HCT116 (cell line): ENCODE measurements at regions not wholly inside any gene's neighbourhood (a gene's known extent, or its start where the extent isn't known, plus 50 kb on each side); places are given as distances from the start of the nearest gene placed in this dataset.

ENCODE experiments used
- ATAC-seq: fragments of 200-7000 bp; cut with Tn5 transposase; 2 replicates; pipeline ENCODE4 v1.9.1; 2020; ENCODE audit warnings: mild to moderate bottlenecking, moderate library complexity
- BruUV-seq: library from RNA; stranded (reverse); fragments of 400-500 nt; replicated peaks from 2 replicates; lab custom pipeline; 2021; lab: Mats Ljungman, UMichigan
- CTCF ChIA-PET: fragments of 300-600 bp; sonication (Branson Sonifier 250); formaldehyde crosslinking; loops from one replicate; lab custom pipeline; 2021; ENCODE audit warnings: antibody characterized with exemption; lab: Charles Lee
- POLR2A ChIA-PET: fragments of 300-600, 350-600 bp; sonication (Branson Sonifier 250); formaldehyde crosslinking; loops from one replicate; lab custom pipeline; 2021; ENCODE audit warnings: antibody characterized with exemption; lab: Charles Lee
- RAD21 ChIA-PET, 2 experiments: fragments of 300-600 bp; sonication (Branson Sonifier 250); formaldehyde crosslinking; loops; one replicate each; lab custom pipeline; 2023; ENCODE audit warnings: low total read pairs in 2 of 2; ENCODE audit not compliant: uncharacterized antibody in 2 of 2, unreplicated experiment in 2 of 2, low non-redundant PET in 1 of 2; lab: Charles Lee
- DNase-seq: peaks from one replicate; pipeline ENCODE4 v3.0.0-alpha.2; 2010; ENCODE audit warnings: low read depth, low spot score
- H2AFZ ChIP-seq: fragments of 200-600 bp; shearing (Covaris generic), sonication (generic); 2 replicates; pipeline ENCODE4 v1.6.1; 2017; ENCODE audit warnings: low read depth, mixed run types, mixed read lengths, antibody characterized with exemption, low read length; ENCODE audit not compliant: poor library complexity, severe bottlenecking
- H3K27ac ChIP-seq: 2 replicates; pipeline ENCODE4 v1.5.1; 2012; ENCODE audit warnings: low read depth, low read length
- H3K27me3 ChIP-seq: fragments of 200-600 bp; sonication (generic); 2 replicates; pipeline ENCODE4 v1.6.1; 2016; ENCODE audit warnings: mixed run types, low read length, mixed read lengths; ENCODE audit not compliant: insufficient read depth
- H3K36me3 ChIP-seq, 2 experiments: fragments of 200-500 bp in 1 of 2; fragments of 200-600 bp in 1 of 2; sonication (Bioruptor generic) in 1 of 2; sonication (generic) in 1 of 2; 2 replicates each; pipeline versions ENCODE4 v1.5.1 to v1.6.1; 2014 to 2016; ENCODE audit warnings: low read length in 2 of 2, inconsistent platforms in 1 of 2, mixed read lengths in 1 of 2, mixed run types in 1 of 2; ENCODE audit not compliant: insufficient read depth in 2 of 2, control insufficient read depth in 1 of 2
- H3K4me1 ChIP-seq, 2 experiments: fragments of 200-600 bp in 1 of 2; sonication (generic) in 1 of 2; 2 replicates each; pipeline versions ENCODE4 v1.5.1 to v1.6.1; 2012 to 2017; ENCODE audit warnings: low read length in 2 of 2, inconsistent platforms in 1 of 2, mild to moderate bottlenecking in 1 of 2, mixed read lengths in 1 of 2, mixed run types in 1 of 2, moderate library complexity in 1 of 2; ENCODE audit not compliant: insufficient read depth in 2 of 2, control insufficient read depth in 1 of 2
- H3K4me2 ChIP-seq: fragments of 200-600 bp; sonication (generic); 2 replicates; pipeline ENCODE4 v1.6.1; 2017; ENCODE audit warnings: mixed run types, low read length, mixed read lengths
- H3K4me3 ChIP-seq, 2 experiments: fragments of 200-600 bp in 1 of 2; sonication (generic) in 1 of 2; replicated peaks in 1 of 2; 2 replicates each; pipeline ENCODE4 v1.5.1; 2011 to 2016; ENCODE audit warnings: low read length in 2 of 2, control low read depth in 1 of 2, low read depth in 1 of 2, mild to moderate bottlenecking in 1 of 2, mixed read lengths in 1 of 2, mixed run types in 1 of 2
- H3K79me2 ChIP-seq: fragments of 200-600 bp; sonication (generic); 2 replicates; pipeline ENCODE4 v1.6.1; 2017; ENCODE audit warnings: mild to moderate bottlenecking, mixed run types, low read length, moderate library complexity, mixed read lengths; ENCODE audit not compliant: insufficient read depth
- H3K9ac ChIP-seq: fragments of 200-600 bp; sonication (generic); 2 replicates; pipeline ENCODE4 v1.6.1; 2016; ENCODE audit warnings: low read length, mixed read lengths
- H3K9me2 ChIP-seq: fragments of 200-600 bp; sonication (generic), shearing (Covaris generic); 2 replicates; pipeline ENCODE4 v1.6.1; 2017; ENCODE audit warnings: mixed run types, mild to moderate bottlenecking, moderate library complexity; ENCODE audit not compliant: insufficient read depth
- H3K9me3 ChIP-seq, 2 experiments: fragments of 200-500 bp in 1 of 2; fragments of 200-600 bp in 1 of 2; sonication (Bioruptor generic) in 1 of 2; sonication (generic) in 1 of 2; 2 replicates each; pipeline ENCODE4 v1.6.1; 2014 to 2017; ENCODE audit warnings: low read length in 2 of 2, mixed read lengths in 2 of 2, inconsistent platforms in 1 of 2, low read depth in 1 of 2, mild to moderate bottlenecking in 1 of 2, mixed run types in 1 of 2, moderate library complexity in 1 of 2; ENCODE audit not compliant: control insufficient read depth in 1 of 2, insufficient read depth in 1 of 2
- H4K20me1 ChIP-seq: fragments of 200-600 bp; sonication (generic), shearing (Covaris generic); 2 replicates; pipeline ENCODE4 v1.6.1; 2017; ENCODE audit warnings: mixed run types, mild to moderate bottlenecking, moderate library complexity; ENCODE audit not compliant: insufficient read depth
- CBX3 ChIP-seq: IDR thresholded peaks from 2 replicates; pipeline ENCODE4 v1.6.1; 2012; ENCODE audit warnings: low read depth
- CEBPB ChIP-seq: IDR thresholded peaks from 2 replicates; pipeline ENCODE4 v1.6.1; 2012; ENCODE audit warnings: low read depth
- EGR1 ChIP-seq: IDR thresholded peaks from 2 replicates; pipeline ENCODE4 v1.6.1; 2012; ENCODE audit warnings: low read depth
- ELF1 ChIP-seq: IDR thresholded peaks from 2 replicates; pipeline ENCODE4 v1.6.1; 2012; ENCODE audit warnings: low read depth, borderline replicate concordance
- EZH2 ChIP-seq: fragments of 200-600 bp; sonication (generic); IDR thresholded peaks from 2 replicates; pipeline ENCODE4 v1.6.1; 2017; ENCODE audit warnings: antibody characterized with exemption, mixed run types
- EZH2phosphoT487 ChIP-seq: fragments of 200-600 bp; IDR thresholded peaks from 2 replicates; pipeline ENCODE4 v1.6.1; 2018; ENCODE audit warnings: antibody characterized with exemption, borderline replicate concordance
- JUND ChIP-seq: IDR thresholded peaks from 2 replicates; pipeline ENCODE4 v1.6.1; 2012
- MAX ChIP-seq: IDR thresholded peaks from 2 replicates; pipeline ENCODE4 v1.6.1; 2012
- POLR2AphosphoS5 ChIP-seq: IDR thresholded peaks from 2 replicates; pipeline ENCODE4 v1.6.1; 2011; ENCODE audit warnings: mild to moderate bottlenecking, low read depth, low read length, moderate library complexity
- RAD21 ChIP-seq: IDR thresholded peaks from 2 replicates; pipeline ENCODE4 v1.6.1; 2012; ENCODE audit warnings: low read depth, mild to moderate bottlenecking
- REST ChIP-seq: IDR thresholded peaks from 2 replicates; pipeline ENCODE4 v1.6.1; 2012; ENCODE audit warnings: low read depth
- SRF ChIP-seq: IDR thresholded peaks from 2 replicates; pipeline ENCODE4 v1.6.1; 2012; ENCODE audit warnings: low read depth
- TCF7L2 ChIP-seq: IDR thresholded peaks from 2 replicates; pipeline ENCODE4 v1.7.0; 2011; ENCODE audit warnings: borderline replicate concordance, inconsistent platforms; ENCODE audit not compliant: insufficient read depth, insufficient read length; ENCODE audit errors: extremely low read depth
- YY1 ChIP-seq: IDR thresholded peaks from 2 replicates; pipeline ENCODE4 v1.6.1; 2011; ENCODE audit warnings: low read length, low read depth, moderate library complexity, mild to moderate bottlenecking; ENCODE audit not compliant: insufficient replicate concordance; ENCODE audit errors: extremely low read depth
- ZFX ChIP-seq: fragments of 450-650 bp; IDR thresholded peaks from 2 replicates; pipeline ENCODE4 v1.6.1; 2017
- ZNF274 ChIP-seq: fragments of 200-500 bp; sonication (Bioruptor generic); IDR thresholded peaks from 2 replicates; pipeline ENCODE4 v1.6.1; 2014; ENCODE audit warnings: mild to moderate bottlenecking, low read depth, low read length, inconsistent platforms
- intact Hi-C: fragments of 100-400 bp; cut with micrococcal nuclease; formaldehyde crosslinking; loops from 2 replicates; pipeline ENCODE4 v1.10.0; 2022
- TF ChIP-seq, protein P1 (sequence below), 3 experiments: fragments of 200-600 bp in 1 of 3; sonication (generic) in 1 of 3; IDR thresholded peaks in 2 of 3; conservative IDR thresholded peaks in 1 of 3; 2 replicates each; pipeline ENCODE4 v1.5.1; 2012 to 2017; ENCODE audit warnings: low read depth in 2 of 3, low read length in 2 of 3, antibody characterized with exemption in 1 of 3, borderline replicate concordance in 1 of 3, control low read depth in 1 of 3, mild to moderate bottlenecking in 1 of 3, mixed read lengths in 1 of 3, mixed run types in 1 of 3, moderate library complexity in 1 of 3; ENCODE audit not compliant: insufficient read depth in 1 of 3
- TF ChIP-seq, protein P2 (sequence below): IDR thresholded peaks from 2 replicates; pipeline ENCODE4 v1.6.1; 2011; ENCODE audit warnings: mild to moderate bottlenecking, low read length, moderate library complexity; ENCODE audit not compliant: insufficient replicate concordance; ENCODE audit errors: extremely low read depth

DNA sequence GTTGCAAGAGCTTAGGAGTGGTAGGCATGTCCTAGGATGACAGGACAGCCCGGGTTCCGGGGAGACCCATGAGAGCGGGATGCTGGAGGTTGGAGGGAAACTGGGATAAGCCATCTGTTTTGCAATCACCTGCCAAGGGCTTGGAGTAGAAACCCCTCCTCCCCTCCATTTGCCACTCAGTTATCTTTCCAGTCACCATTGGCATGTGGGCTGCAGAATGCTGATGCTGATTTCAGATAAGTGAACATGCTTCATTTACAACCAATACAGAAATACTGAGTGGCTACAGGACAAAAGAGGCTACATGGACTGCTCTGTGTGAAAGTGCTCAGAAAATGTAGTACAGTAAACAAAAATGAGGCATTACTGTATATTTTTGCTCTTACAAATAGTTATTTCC lies 93.4 kb upstream of the KIF2A start:
- H3K9ac ChIP-seq: no peak overlapping the region
- no peak for ATAC-seq
- CTCF ChIA-PET: no interaction called here
- POLR2A ChIA-PET: no interaction called here
- no peak for DNase-seq
- TF ChIP-seq REST (no peak), JUND (no peak), MAX (no peak), CBX3 (no peak), POLR2AphosphoS5 (no peak), TCF7L2 (no peak), SRF (no peak), CEBPB (no peak), EGR1 (no peak), RAD21 (no peak), ELF1 (no peak), YY1 (no peak), ZNF274 (no peak), EZH2phosphoT487 (no peak), ZFX (no peak), EZH2 (no peak)
- TF ChIP-seq, protein P1, sequence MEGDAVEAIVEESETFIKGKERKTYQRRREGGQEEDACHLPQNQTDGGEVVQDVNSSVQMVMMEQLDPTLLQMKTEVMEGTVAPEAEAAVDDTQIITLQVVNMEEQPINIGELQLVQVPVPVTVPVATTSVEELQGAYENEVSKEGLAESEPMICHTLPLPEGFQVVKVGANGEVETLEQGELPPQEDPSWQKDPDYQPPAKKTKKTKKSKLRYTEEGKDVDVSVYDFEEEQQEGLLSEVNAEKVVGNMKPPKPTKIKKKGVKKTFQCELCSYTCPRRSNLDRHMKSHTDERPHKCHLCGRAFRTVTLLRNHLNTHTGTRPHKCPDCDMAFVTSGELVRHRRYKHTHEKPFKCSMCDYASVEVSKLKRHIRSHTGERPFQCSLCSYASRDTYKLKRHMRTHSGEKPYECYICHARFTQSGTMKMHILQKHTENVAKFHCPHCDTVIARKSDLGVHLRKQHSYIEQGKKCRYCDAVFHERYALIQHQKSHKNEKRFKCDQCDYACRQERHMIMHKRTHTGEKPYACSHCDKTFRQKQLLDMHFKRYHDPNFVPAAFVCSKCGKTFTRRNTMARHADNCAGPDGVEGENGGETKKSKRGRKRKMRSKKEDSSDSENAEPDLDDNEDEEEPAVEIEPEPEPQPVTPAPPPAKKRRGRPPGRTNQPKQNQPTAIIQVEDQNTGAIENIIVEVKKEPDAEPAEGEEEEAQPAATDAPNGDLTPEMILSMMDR (IDR thresholded peaks at IDR 0.05 in 2 of 3, conservative IDR thresholded peaks at IDR 0.05 in 1 of 3; ENCODE audit: borderline replicate concordance in 1 of 3, insufficient read depth in 1 of 3, low read depth in 2 of 3, low read length in 2 of 3): no peak
- TF ChIP-seq, protein P2, sequence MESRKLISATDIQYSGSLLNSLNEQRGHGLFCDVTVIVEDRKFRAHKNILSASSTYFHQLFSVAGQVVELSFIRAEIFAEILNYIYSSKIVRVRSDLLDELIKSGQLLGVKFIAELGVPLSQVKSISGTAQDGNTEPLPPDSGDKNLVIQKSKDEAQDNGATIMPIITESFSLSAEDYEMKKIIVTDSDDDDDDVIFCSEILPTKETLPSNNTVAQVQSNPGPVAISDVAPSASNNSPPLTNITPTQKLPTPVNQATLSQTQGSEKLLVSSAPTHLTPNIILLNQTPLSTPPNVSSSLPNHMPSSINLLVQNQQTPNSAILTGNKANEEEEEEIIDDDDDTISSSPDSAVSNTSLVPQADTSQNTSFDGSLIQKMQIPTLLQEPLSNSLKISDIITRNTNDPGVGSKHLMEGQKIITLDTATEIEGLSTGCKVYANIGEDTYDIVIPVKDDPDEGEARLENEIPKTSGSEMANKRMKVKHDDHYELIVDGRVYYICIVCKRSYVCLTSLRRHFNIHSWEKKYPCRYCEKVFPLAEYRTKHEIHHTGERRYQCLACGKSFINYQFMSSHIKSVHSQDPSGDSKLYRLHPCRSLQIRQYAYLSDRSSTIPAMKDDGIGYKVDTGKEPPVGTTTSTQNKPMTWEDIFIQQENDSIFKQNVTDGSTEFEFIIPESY: no peak
- TF ChIP-seq, all 23 proteins: peak for 0
- BruUV-seq: no TSS peak
- peaks cover 9% of the 10 kb centered on the region for H3K27me3 ChIP-seq
- peaks cover 0 to 4% of the 10 kb centered on the region in 2 experiments; a peak in 1 of 4 replicates for H3K4me1 ChIP-seq
- no peak overlapping the region for H3K4me3 ChIP-seq
- no peaks in the 10 kb centered on the region for H3K36me3 ChIP-seq
- RAD21 ChIA-PET: no interaction called here
- H4K20me1 ChIP-seq: no peaks in the 10 kb centered on the region
- H3K9me3 ChIP-seq: no peaks in the 10 kb centered on the region
- H2AFZ ChIP-seq: no peak overlapping the region
- no peaks in the 10 kb centered on the region for H3K9me2 ChIP-seq
- H3K4me2 ChIP-seq: no peak overlapping the region
- no peaks in the 10 kb centered on the region for H3K79me2 ChIP-seq
- intact Hi-C loops: no loop called here
- H3K27ac ChIP-seq: no peak overlapping the region
